ENCODE measurements at regions not wholly inside any gene's neighbourhood (a gene's known extent, or its start where the extent isn't known, plus 50 kb on each side); places are given as distances from the start of the nearest gene placed in this dataset.

DNA sequence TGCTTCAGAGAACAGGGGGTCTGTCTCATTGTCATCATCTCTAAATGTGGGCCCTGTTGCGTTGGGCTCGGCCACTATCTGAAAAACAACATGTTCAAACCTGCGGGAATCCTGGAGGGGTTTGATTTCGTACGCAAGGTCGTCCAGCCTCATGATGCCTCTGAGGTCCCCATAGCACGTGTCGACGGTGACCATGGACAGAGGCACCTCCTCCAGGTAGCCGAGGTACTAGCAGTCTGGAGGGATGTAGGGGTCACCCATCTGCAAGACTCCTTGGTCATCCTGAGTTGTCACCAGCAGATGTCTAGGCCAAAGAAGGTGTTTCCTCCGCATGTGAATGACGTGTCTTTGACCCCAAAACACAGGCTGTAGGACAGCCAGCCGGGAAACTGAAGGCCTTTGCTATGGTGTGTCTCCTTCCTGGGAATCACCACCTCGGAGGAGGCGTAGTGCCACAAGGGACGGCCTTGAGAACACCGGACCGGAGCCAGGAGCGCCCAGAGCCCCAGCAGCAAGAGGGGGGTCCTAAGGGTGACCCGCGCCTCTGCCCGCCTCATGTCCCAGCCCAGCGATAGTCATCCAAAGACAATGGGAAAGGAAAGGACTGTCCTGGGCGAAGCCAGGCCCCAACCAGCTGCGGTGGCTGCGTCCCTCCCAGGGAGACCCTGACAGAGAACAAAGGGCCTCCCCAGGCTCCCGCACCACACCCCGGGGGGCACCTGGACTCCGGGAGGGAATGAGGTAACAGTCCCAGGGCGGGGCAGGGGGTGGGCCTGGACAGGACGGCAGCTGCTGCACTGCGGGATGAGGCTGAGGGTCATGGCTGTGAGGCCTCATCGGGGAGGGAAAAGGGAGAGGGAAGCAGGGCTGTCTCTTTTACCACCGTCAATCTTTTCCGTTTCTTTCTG, 445.5 kb downstream of the TMEM121 start:
- TF ChIP-seq, protein P1, sequence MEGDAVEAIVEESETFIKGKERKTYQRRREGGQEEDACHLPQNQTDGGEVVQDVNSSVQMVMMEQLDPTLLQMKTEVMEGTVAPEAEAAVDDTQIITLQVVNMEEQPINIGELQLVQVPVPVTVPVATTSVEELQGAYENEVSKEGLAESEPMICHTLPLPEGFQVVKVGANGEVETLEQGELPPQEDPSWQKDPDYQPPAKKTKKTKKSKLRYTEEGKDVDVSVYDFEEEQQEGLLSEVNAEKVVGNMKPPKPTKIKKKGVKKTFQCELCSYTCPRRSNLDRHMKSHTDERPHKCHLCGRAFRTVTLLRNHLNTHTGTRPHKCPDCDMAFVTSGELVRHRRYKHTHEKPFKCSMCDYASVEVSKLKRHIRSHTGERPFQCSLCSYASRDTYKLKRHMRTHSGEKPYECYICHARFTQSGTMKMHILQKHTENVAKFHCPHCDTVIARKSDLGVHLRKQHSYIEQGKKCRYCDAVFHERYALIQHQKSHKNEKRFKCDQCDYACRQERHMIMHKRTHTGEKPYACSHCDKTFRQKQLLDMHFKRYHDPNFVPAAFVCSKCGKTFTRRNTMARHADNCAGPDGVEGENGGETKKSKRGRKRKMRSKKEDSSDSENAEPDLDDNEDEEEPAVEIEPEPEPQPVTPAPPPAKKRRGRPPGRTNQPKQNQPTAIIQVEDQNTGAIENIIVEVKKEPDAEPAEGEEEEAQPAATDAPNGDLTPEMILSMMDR (IDR thresholded peaks at IDR 0.05), result no peak
- TF ChIP-seq REST (IDR thresholded peaks at IDR 0.05), result no peak
- no peak for TF ChIP-seq POLR2AphosphoS2 (conservative IDR thresholded peaks at IDR 0.05; ENCODE audit: low read length)
- TF ChIP-seq RAD21 (conservative IDR thresholded peaks at IDR 0.05 in 1 of 2, IDR thresholded peaks at IDR 0.05 in 1 of 2), result no peak
- no peak for TF ChIP-seq RFX5 (IDR thresholded peaks at IDR 0.05)
- no peak for TF ChIP-seq EP300 (IDR thresholded peaks at IDR 0.05)
- TF ChIP-seq SMC3 (IDR thresholded peaks at IDR 0.05), result no peak
- TF ChIP-seq JUNB (IDR thresholded peaks at IDR 0.05), result no peak
- no peak for TF ChIP-seq CEBPB (IDR thresholded peaks at IDR 0.05)
- no peak for TF ChIP-seq JUN (IDR thresholded peaks at IDR 0.05)
- no peak for TF ChIP-seq ELK1 (IDR thresholded peaks at IDR 0.05; ENCODE audit: low read depth, low read length)
- TF ChIP-seq, protein P2, sequence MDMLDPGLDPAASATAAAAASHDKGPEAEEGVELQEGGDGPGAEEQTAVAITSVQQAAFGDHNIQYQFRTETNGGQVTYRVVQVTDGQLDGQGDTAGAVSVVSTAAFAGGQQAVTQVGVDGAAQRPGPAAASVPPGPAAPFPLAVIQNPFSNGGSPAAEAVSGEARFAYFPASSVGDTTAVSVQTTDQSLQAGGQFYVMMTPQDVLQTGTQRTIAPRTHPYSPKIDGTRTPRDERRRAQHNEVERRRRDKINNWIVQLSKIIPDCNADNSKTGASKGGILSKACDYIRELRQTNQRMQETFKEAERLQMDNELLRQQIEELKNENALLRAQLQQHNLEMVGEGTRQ (IDR thresholded peaks at IDR 0.05), result no peak
- no peak for TF ChIP-seq CHD4 (IDR thresholded peaks at IDR 0.05; ENCODE audit: borderline replicate concordance)
- no peak for TF ChIP-seq SREBF2 (IDR thresholded peaks at IDR 0.05)
